ENCODE measurements at regions not wholly inside any gene's neighbourhood (a gene's known extent, or its start where the extent isn't known, plus 50 kb on each side); places are given as distances from the start of the nearest gene placed in this dataset.

GRCh38 chr2:128820452-128820851 lies 501.8 kb upstream of the HS6ST1 start (continued):
- no peak for TF ChIP-seq U2AF2 (IDR thresholded peaks at IDR 0.05; ENCODE audit: low read depth, low read length)
- TF ChIP-seq PAXIP1 (CRISPR knock-in tag; conservative IDR thresholded peaks at IDR 0.05), result no peak
- TF ChIP-seq, protein P1, sequence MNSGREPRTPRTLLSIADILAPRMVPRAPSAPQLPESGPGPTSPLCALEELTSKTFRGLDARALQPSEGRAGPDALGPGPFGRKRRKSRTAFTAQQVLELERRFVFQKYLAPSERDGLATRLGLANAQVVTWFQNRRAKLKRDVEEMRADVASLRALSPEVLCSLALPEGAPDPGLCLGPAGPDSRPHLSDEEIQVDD (CRISPR knock-in tag; IDR thresholded peaks at IDR 0.05; ENCODE audit: borderline replicate concordance), result no peak
- TF ChIP-seq MXI1 (IDR thresholded peaks at IDR 0.05; ENCODE audit: borderline replicate concordance, low read depth, low read length), result no peak
- TF ChIP-seq BORCS8-MEF2B (CRISPR knock-in tag; IDR thresholded peaks at IDR 0.05), result no peak
- no peak for TF ChIP-seq ZNF225 (CRISPR knock-in tag; IDR thresholded peaks at IDR 0.05)
- TF ChIP-seq ZNF431 (CRISPR knock-in tag; IDR thresholded peaks at IDR 0.05; ENCODE audit: borderline replicate concordance, low read depth), result no peak
- TF ChIP-seq TCF12 (IDR thresholded peaks at IDR 0.05), result no peak
- TF ChIP-seq TCF12 (CRISPR knock-in tag; IDR thresholded peaks at IDR 0.05), result no peak

GRCh38 chr2:128821010-128821409 lies 502.3 kb upstream of the HS6ST1 start:
- H3K9me3 ChIP-seq (ENCODE audit: low read length), result no peaks in the 10 kb centered on the region
- no peak overlapping the region for H2AFZ ChIP-seq (ENCODE audit: low read length)
- DNase-seq (ENCODE audit: low spot score), result no peak
- in situ Hi-C loops (cut with HindIII; ENCODE audit: extremely low pct_ligation_motif_present, low pct_unique_long_range_greater_than_20kb), result no loop called here
- 0% methylated on average over 1 of the region's 1 CpG for WGBS (ENCODE audit: low lambda C conversion rate)
- no peaks in the 10 kb centered on the region for H3K79me2 ChIP-seq (ENCODE audit: insufficient read depth, low read length)
- H4K20me1 ChIP-seq (ENCODE audit: insufficient read depth, low read length), result no peaks in the 10 kb centered on the region
- no peaks in the 10 kb centered on the region for H3K36me3 ChIP-seq (replicated peaks in 1 of 2; ENCODE audit: control insufficient read depth in 1 of 2, insufficient read depth in 2 of 2, low read length in 2 of 2)
- no peak overlapping the region for H3K27ac ChIP-seq (ENCODE audit: extremely low read length, insufficient read depth, low read length)
- no peaks in the 10 kb centered on the region for H3K4me1 ChIP-seq (ENCODE audit: insufficient read depth, low read length)
- no peak for ATAC-seq
- no peak overlapping the region for H3K9ac ChIP-seq (ENCODE audit: insufficient read depth, low read depth, low read length)
- FAIRE-seq, result no peak
- POLR2A ChIA-PET, result no interaction called here
- intact Hi-C loops (cut with micrococcal nuclease; ENCODE audit: unreplicated experiment), result no loop called here
- no TSS peak for BruUV-seq (replicated peaks)
- H3K27me3 ChIP-seq (ENCODE audit: control insufficient read depth in 1 of 2, insufficient read depth in 2 of 2, low read length in 2 of 2), result peaks cover 0 to 38% of the 10 kb centered on the region in 2 experiments; a peak in 4 of 5 replicates
- no peak overlapping the region for H3K4me2 ChIP-seq (ENCODE audit: low read depth, low read length)
- H3K4me3 ChIP-seq (replicated peaks in 1 of 3; ENCODE audit: insufficient read depth in 1 of 3, low read depth in 2 of 3, low read length in 3 of 3), result no peak overlapping the region
- CTCF ChIA-PET (ENCODE audit: low intra/inter-chr PET ratio, low total read pairs), result no interaction called here
- TF ChIP-seq, protein P2, sequence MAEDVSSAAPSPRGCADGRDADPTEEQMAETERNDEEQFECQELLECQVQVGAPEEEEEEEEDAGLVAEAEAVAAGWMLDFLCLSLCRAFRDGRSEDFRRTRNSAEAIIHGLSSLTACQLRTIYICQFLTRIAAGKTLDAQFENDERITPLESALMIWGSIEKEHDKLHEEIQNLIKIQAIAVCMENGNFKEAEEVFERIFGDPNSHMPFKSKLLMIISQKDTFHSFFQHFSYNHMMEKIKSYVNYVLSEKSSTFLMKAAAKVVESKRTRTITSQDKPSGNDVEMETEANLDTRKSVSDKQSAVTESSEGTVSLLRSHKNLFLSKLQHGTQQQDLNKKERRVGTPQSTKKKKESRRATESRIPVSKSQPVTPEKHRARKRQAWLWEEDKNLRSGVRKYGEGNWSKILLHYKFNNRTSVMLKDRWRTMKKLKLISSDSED (CRISPR knock-in tag; IDR thresholded peaks at IDR 0.05), result no peak
- TF ChIP-seq ZNF496 (CRISPR knock-in tag; IDR thresholded peaks at IDR 0.05; ENCODE audit: insufficient replicate concordance) (no peak), ZC3H13 (CRISPR knock-in tag; IDR thresholded peaks at IDR 0.05) (no peak), DZIP1 (CRISPR knock-in tag; IDR thresholded peaks at IDR 0.05) (no peak), MAFK (conservative IDR thresholded peaks at IDR 0.05 in 1 of 2, IDR thresholded peaks at IDR 0.05 in 1 of 2; ENCODE audit: low read length in 2 of 2) (no peak)
- TF ChIP-seq, protein P3, sequence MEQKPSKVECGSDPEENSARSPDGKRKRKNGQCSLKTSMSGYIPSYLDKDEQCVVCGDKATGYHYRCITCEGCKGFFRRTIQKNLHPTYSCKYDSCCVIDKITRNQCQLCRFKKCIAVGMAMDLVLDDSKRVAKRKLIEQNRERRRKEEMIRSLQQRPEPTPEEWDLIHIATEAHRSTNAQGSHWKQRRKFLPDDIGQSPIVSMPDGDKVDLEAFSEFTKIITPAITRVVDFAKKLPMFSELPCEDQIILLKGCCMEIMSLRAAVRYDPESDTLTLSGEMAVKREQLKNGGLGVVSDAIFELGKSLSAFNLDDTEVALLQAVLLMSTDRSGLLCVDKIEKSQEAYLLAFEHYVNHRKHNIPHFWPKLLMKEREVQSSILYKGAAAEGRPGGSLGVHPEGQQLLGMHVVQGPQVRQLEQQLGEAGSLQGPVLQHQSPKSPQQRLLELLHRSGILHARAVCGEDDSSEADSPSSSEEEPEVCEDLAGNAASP (CRISPR knock-in tag; IDR thresholded peaks at IDR 0.05; ENCODE audit: borderline replicate concordance), result no peak
